ENCODE measurements at regions not wholly inside any gene's neighbourhood (a gene's known extent, or its start where the extent isn't known, plus 50 kb on each side); places are given as distances from the start of the nearest gene placed in this dataset.

DNA sequence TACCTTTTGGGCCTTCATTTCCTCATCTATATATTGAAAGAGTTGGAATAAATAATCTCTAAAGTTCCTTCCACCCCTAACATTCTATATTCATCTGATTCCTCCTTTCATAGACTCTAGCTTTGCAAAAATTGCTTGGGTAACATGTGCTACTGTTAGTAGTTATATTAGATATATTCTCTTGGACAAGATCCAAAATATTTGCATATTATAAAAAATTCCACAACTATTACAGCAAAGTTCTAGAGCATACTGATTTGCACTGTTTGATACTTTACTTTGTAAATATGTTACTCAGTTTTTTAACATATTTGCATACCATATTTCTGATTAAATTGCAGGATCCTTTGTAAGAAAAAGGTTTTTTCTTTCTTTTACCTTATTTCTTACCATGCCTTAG is 95.9 kb upstream of the UBE2E2 start:
- no peak overlapping the region for H3K4me3 ChIP-seq (ENCODE audit: low read length)
- no peak overlapping the region for H3K27ac ChIP-seq (ENCODE audit: low read length)
- no peaks in the 10 kb centered on the region for H3K36me3 ChIP-seq (ENCODE audit: insufficient read depth, low read depth, low read length)
- no peaks in the 10 kb centered on the region for H3K4me1 ChIP-seq (ENCODE audit: insufficient read depth, low read length)
- H3K27me3 ChIP-seq (ENCODE audit: insufficient read depth, low read length): no peaks in the 10 kb centered on the region
- no peak overlapping the region for H3K9ac ChIP-seq (ENCODE audit: low read depth, low read length)
- H3K9me3 ChIP-seq (ENCODE audit: insufficient read depth, low read depth, low read length): no peaks in the 10 kb centered on the region

DNA sequence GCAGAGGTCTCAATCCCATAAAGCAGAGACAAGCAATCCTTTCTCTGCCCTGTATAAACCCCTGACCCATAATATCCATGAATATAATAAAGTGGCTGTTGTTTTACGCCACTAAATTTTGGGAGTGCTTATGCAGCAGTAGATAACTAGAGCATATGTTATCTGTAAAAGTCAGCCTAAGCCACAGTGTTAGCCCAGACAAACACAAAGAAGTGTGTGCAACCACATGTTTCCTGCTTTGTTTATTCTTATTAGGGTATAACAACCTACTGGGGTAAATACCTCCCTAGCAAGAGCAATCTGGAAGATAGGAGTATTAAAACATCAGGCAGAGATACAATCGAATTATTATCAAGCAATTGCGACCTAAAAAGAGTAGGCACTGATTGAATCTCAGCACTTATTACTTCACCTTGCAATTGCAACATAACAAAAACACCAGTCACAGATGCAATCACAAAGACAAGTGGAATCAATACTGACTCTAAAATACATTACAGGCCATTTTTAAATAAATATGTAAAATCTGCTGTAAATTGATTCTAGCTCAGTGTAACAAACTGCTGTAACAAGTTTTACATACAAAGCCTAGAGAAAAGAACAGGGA is 94.6 kb upstream of the UBE2E2 start:
- Histone ChIP-seq H3K36me3 (ENCODE audit: insufficient read depth, low read depth, low read length) (no peaks in the 10 kb centered on the region), H3K9me3 (ENCODE audit: insufficient read depth, low read depth, low read length) (no peaks in the 10 kb centered on the region), H3K27ac (ENCODE audit: low read length) (no peak overlapping the region), H3K4me1 (ENCODE audit: insufficient read depth, low read length) (no peaks in the 10 kb centered on the region), H3K27me3 (ENCODE audit: insufficient read depth, low read length) (no peaks in the 10 kb centered on the region), H3K9ac (ENCODE audit: low read depth, low read length) (no peak overlapping the region), H3K4me3 (ENCODE audit: low read length) (no peak overlapping the region)

DNA sequence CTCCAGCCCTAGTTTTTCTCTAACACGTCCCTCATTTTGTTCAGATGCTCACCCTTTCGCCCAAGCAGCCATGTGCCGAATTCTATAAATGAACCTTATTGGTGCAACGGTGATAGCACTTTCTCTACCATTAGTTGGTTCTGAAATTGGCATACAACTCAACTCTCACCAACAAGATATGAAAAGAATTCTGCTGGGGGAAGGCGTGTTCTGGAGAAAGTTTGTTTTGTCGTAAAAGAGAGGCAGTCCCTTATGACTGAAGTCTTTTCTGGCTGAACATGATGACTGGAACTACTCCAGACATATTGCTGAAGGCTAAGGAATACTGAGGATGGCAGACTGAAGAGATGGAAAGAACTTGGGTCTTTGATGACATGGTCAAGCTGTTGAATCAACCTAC is 91.8 kb upstream of the UBE2E2 start:
- Histone ChIP-seq H3K27ac (ENCODE audit: low read length) (no peak overlapping the region), H3K9me3 (ENCODE audit: insufficient read depth, low read depth, low read length) (no peaks in the 10 kb centered on the region), H3K27me3 (ENCODE audit: insufficient read depth, low read length) (no peaks in the 10 kb centered on the region), H3K4me1 (ENCODE audit: insufficient read depth, low read length) (no peaks in the 10 kb centered on the region), H3K36me3 (ENCODE audit: insufficient read depth, low read depth, low read length) (no peaks in the 10 kb centered on the region), H3K4me3 (ENCODE audit: low read length) (no peak overlapping the region), H3K9ac (ENCODE audit: low read depth, low read length) (no peak overlapping the region)

DNA sequence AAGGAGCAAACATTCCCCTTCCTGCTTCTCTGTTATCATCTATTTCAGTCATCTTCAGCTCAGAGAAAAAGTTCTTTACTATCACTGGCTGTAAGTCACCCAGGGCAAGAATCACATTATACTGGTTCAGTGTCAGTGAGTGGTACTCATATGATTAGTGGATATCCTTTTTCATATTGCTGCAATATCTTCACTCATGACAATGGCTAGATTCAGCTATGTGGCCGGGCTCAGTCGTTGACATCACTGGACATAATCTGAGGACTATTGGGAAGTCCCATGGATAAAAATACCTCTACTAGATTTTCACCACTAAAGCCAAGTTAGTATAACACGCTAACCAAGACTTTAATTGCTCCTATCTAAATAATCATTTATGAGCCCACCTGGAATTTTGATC is 91.3 kb upstream of the UBE2E2 start:
- Histone ChIP-seq H3K27ac (ENCODE audit: low read length) (no peak overlapping the region), H3K4me1 (ENCODE audit: insufficient read depth, low read length) (no peaks in the 10 kb centered on the region), H3K4me3 (ENCODE audit: low read length) (no peak overlapping the region), H3K27me3 (ENCODE audit: insufficient read depth, low read length) (no peaks in the 10 kb centered on the region), H3K36me3 (ENCODE audit: insufficient read depth, low read depth, low read length) (no peaks in the 10 kb centered on the region), H3K9ac (ENCODE audit: low read depth, low read length) (no peak overlapping the region), H3K9me3 (ENCODE audit: insufficient read depth, low read depth, low read length) (no peaks in the 10 kb centered on the region)

DNA sequence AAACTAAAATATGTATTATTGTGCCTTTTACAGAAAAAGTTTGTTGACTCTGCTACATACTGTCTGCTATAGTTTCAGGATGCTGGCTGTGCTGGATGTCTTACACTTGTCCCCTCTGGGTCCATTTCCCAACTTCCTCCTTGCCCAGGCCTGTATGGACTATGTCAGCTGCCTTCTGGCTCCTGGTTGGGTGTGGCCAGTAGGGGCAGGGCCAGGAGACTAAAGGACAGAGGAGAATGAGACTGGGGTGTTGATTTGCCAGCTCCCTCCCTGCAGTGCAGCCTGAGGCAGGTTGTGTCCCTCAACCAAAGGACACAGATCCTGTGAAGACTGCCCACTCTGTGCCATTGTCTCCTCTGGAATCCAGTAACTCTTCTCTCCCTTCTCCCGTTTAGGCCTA is 90.6 kb upstream of the UBE2E2 start:
- no peak overlapping the region for H3K9ac ChIP-seq (ENCODE audit: low read depth, low read length)
- no peak overlapping the region for H3K27ac ChIP-seq (ENCODE audit: low read length)
- no peak overlapping the region for H3K4me3 ChIP-seq (ENCODE audit: low read length)
- no peaks in the 10 kb centered on the region for H3K36me3 ChIP-seq (ENCODE audit: insufficient read depth, low read depth, low read length)
- no peaks in the 10 kb centered on the region for H3K4me1 ChIP-seq (ENCODE audit: insufficient read depth, low read length)
- no peaks in the 10 kb centered on the region for H3K27me3 ChIP-seq (ENCODE audit: insufficient read depth, low read length)
- H3K9me3 ChIP-seq (ENCODE audit: insufficient read depth, low read depth, low read length): no peaks in the 10 kb centered on the region

DNA sequence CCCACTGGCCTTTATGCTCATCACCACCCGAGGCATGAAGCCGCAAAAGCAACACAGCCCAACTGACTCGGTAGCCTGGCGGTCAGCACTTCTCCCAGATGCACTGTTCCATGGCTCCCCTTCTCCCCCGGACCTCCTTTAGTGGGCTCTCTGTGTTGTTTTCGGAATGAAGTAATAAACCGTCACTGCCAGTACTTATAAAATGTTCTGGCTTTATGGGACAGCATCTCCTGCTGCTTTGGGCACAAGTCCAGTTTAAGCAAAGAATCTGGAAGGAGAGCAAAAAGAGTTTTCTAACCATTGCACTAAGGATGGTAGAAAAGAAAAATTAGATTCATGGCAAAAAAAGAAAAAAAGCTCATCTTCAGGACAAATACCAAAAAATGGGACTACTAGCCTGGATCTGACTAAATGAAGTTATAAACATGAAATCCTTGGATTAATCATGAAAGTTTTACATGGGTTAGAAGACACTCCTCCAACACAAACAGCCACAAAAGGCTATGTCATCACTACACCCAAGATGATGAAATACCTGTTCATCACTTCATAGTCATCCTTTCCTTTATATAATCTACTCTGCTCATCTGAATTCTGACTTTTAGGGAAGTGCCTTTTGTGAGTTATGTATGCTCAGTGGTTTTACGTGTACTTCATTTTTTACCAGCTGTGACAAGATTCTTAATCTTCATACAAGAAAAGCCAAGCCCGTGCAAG is 89.5 kb upstream of the UBE2E2 start:
- H3K36me3 ChIP-seq (ENCODE audit: insufficient read depth, low read depth, low read length): no peaks in the 10 kb centered on the region
- H3K4me3 ChIP-seq (ENCODE audit: low read length): no peak overlapping the region
- no peak overlapping the region for H3K27ac ChIP-seq (ENCODE audit: low read length)
- H3K9me3 ChIP-seq (ENCODE audit: insufficient read depth, low read depth, low read length): no peaks in the 10 kb centered on the region
- H3K4me1 ChIP-seq (ENCODE audit: insufficient read depth, low read length): no peaks in the 10 kb centered on the region
- no peak overlapping the region for H3K9ac ChIP-seq (ENCODE audit: low read depth, low read length)
- H3K27me3 ChIP-seq (ENCODE audit: insufficient read depth, low read length): no peaks in the 10 kb centered on the region

DNA sequence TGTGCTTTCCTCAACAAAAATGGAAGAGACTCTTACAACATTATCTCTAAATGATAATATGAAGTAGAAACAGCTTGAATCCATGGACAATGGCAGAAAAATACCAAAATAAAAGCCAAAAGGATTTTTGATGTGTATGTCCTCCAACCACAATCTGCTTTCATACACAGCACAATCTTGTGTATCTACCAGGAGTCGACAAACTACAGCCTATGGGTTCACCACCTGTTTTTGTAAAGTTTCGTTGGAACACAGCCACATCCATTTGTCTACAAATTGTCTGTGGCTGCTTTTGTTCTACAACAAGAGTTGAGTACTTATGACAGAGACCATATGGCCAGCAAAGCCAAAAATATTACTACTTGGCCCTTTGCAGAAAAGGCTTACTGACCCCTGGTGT is 88.7 kb upstream of the UBE2E2 start:
- H3K27me3 ChIP-seq (ENCODE audit: insufficient read depth, low read length): no peaks in the 10 kb centered on the region
- H3K36me3 ChIP-seq (ENCODE audit: insufficient read depth, low read depth, low read length): no peaks in the 10 kb centered on the region
- H3K4me1 ChIP-seq (ENCODE audit: insufficient read depth, low read length): no peaks in the 10 kb centered on the region
- H3K27ac ChIP-seq (ENCODE audit: low read length): no peak overlapping the region
- H3K4me3 ChIP-seq (ENCODE audit: low read length): no peak overlapping the region
- H3K9ac ChIP-seq (ENCODE audit: low read depth, low read length): no peak overlapping the region
- no peaks in the 10 kb centered on the region for H3K9me3 ChIP-seq (ENCODE audit: insufficient read depth, low read depth, low read length)

DNA sequence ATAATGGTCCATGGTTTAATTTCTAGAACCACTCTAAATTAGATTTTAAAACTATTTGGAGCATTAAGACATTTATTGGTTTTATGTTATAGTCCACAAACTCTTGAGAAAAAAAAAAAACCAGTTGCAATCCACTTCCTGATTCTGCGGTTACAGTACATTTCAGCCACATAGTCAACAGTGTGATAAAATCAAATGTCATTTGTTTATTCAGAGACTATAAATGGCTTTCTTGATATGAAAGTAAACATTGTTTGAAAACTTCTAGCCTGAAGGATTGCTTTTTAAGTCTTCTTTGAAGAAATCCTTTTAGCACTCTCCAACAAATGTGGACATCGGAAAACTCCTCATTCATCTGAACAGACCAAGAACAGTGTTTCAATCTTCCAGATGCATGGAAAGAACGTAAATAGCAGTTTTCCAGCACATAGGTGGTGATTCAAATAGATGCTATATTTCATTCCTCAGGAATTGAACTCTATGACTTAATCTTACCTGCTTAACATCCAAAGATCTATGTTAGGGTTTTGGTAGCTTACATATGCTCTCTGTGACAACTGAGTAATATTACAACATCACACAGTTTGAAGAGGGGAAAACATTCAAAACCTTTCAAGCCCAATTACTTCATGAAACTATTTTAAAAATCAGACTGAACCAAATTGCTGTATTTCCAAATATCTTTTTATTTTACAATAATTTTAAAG is 87.8 kb upstream of the UBE2E2 start:
- H3K4me1 ChIP-seq (ENCODE audit: insufficient read depth, low read length): no peaks in the 10 kb centered on the region
- H3K4me3 ChIP-seq (ENCODE audit: low read length): no peak overlapping the region
- no peaks in the 10 kb centered on the region for H3K9me3 ChIP-seq (ENCODE audit: insufficient read depth, low read depth, low read length)
- no peak overlapping the region for H3K27ac ChIP-seq (ENCODE audit: low read length)
- no peak overlapping the region for H3K9ac ChIP-seq (ENCODE audit: low read depth, low read length)
- H3K27me3 ChIP-seq (ENCODE audit: insufficient read depth, low read length): no peaks in the 10 kb centered on the region
- H3K36me3 ChIP-seq (ENCODE audit: insufficient read depth, low read depth, low read length): no peaks in the 10 kb centered on the region

DNA sequence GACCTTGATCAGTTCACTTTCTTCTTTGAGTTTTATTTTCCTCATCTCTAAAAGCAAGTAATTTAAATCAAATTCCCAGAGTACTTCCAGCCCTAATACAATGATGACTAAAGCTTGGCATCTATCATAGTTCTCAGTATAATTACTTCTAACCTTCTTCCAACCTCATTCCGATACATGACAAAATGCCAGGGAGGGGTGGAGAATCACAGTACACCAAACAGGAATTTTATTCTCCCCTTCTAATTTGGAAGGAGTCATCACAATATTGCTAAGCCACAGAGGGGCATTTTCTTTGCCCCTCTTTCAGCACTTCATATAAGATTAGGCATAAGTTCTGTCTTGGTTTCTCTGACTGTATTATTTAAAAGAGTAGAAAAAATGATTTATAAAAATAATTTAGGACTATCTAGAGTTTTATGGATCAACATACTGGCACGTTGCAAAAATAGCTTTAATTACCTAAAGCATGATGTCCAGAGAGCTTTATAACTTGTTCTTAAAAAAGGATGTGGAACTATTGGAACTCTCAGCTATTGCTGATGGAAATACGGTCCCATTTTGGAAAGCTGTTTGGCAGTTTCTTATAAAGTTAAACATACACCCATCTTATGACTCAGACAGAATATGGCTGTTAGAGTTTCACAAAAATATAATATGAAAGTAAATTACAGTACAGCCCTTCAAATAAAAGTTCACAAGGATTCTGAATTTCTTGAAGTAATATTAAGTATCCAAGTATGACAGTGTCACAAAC is 86.9 kb upstream of the UBE2E2 start:
- Histone ChIP-seq H3K27ac (ENCODE audit: low read length) (no peak overlapping the region), H3K27me3 (ENCODE audit: insufficient read depth, low read length) (no peaks in the 10 kb centered on the region), H3K9ac (ENCODE audit: low read depth, low read length) (no peak overlapping the region), H3K4me1 (ENCODE audit: insufficient read depth, low read length) (no peaks in the 10 kb centered on the region), H3K9me3 (ENCODE audit: insufficient read depth, low read depth, low read length) (no peaks in the 10 kb centered on the region), H3K36me3 (ENCODE audit: insufficient read depth, low read depth, low read length) (no peaks in the 10 kb centered on the region), H3K4me3 (ENCODE audit: low read length) (no peak overlapping the region)

DNA sequence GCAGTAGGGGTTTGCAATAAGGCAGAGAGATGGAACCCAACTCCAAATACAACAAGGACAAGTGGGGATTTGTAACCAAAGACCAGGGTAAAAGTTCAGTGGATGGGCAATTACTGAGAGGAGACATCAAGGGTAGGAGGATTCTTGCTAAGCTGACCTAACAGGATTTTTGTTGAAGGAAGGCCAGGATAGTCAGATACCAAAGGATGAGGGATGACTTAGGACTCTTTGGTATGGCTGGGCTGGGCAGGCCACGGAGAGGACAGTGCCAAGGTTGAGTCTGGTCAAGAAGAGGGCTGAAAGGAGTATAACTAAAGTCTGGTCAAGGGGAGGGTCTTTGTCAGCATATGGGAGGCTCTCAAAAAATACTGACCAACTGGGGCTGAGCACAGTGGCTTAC is 85.3 kb upstream of the UBE2E2 start:
- no peaks in the 10 kb centered on the region for H3K27me3 ChIP-seq (ENCODE audit: insufficient read depth, low read length)
- no peaks in the 10 kb centered on the region for H3K4me1 ChIP-seq (ENCODE audit: insufficient read depth, low read length)
- H3K36me3 ChIP-seq (ENCODE audit: insufficient read depth, low read depth, low read length): no peaks in the 10 kb centered on the region
- H3K27ac ChIP-seq (ENCODE audit: low read length): no peak overlapping the region
- no peaks in the 10 kb centered on the region for H3K9me3 ChIP-seq (ENCODE audit: insufficient read depth, low read depth, low read length)
- no peak overlapping the region for H3K9ac ChIP-seq (ENCODE audit: low read depth, low read length)
- H3K4me3 ChIP-seq (ENCODE audit: low read length): no peak overlapping the region

DNA sequence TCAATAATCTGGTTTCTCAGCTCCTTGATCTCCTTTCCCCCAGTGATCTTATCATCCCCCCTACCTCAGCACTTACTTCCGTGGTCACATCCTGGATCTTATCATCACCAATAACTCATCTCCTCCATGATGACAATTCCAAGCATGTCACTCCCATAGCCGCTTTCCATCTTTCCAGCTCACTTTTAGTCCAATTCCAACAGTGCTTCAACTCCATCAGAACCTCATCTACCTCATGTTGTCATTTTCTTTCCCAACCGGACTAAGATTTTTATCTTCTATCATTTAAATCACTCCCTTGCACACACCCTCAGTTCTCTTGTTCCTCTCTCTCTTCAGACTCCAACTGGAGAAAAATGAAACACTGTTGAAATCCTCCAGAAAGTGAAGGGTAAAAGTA is 75.9 kb upstream of the UBE2E2 start:
- no peak overlapping the region for H3K9ac ChIP-seq (ENCODE audit: low read depth, low read length)
- H3K27ac ChIP-seq (ENCODE audit: low read length): no peak overlapping the region
- no peaks in the 10 kb centered on the region for H3K9me3 ChIP-seq (ENCODE audit: insufficient read depth, low read depth, low read length)
- H3K27me3 ChIP-seq (ENCODE audit: insufficient read depth, low read length): no peaks in the 10 kb centered on the region
- no peaks in the 10 kb centered on the region for H3K4me1 ChIP-seq (ENCODE audit: insufficient read depth, low read length)
- no peaks in the 10 kb centered on the region for H3K36me3 ChIP-seq (ENCODE audit: insufficient read depth, low read depth, low read length)
- no peak overlapping the region for H3K4me3 ChIP-seq (ENCODE audit: low read length)
